Sigmoid colon (tissue), 4 donors: ENCODE measurements at regions not wholly inside any gene's neighbourhood (a gene's known extent, or its start where the extent isn't known, plus 50 kb on each side); places are given as distances from the start of the nearest gene placed in this dataset.

ENCODE experiments used
- EP300 ChIP-seq, 4 donors: sonication (generic); formaldehyde crosslinking; IDR thresholded peaks; one replicate each; pipeline ENCODE4 v1.6.1; 2017; ENCODE audit warnings: antibody characterized with exemption in 4 of 4
- TF ChIP-seq, protein P1 (sequence below), 4 experiments: fragments of 450-650 bp in 3 of 4; fragments of 200-600 bp in 1 of 4; IDR thresholded peaks; one replicate each; pipeline ENCODE4 v1.5.1; 2016 to 2019; ENCODE audit warnings: antibody characterized with exemption in 4 of 4, mild to moderate bottlenecking in 3 of 4, moderate library complexity in 2 of 4

DNA sequence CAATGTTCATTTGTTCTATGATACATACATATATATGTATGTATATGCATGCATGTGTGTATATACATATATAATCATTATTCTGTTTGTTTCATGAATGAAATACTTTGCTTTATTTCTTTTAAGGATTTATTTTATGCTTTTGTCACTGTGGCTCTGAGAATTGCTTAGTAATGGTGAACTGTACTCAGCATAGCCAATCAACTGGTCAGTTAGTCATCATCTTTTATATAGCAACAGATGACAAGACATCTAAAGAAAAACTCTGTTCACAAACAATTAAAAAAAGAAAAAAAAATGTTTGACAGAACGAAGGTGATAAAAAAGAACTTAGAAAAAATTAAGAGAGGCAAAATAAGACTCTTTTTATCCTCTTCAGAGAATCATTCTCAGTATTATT, 1440.3 kb downstream of the PCDH9 start:
- TF ChIP-seq, protein P1, sequence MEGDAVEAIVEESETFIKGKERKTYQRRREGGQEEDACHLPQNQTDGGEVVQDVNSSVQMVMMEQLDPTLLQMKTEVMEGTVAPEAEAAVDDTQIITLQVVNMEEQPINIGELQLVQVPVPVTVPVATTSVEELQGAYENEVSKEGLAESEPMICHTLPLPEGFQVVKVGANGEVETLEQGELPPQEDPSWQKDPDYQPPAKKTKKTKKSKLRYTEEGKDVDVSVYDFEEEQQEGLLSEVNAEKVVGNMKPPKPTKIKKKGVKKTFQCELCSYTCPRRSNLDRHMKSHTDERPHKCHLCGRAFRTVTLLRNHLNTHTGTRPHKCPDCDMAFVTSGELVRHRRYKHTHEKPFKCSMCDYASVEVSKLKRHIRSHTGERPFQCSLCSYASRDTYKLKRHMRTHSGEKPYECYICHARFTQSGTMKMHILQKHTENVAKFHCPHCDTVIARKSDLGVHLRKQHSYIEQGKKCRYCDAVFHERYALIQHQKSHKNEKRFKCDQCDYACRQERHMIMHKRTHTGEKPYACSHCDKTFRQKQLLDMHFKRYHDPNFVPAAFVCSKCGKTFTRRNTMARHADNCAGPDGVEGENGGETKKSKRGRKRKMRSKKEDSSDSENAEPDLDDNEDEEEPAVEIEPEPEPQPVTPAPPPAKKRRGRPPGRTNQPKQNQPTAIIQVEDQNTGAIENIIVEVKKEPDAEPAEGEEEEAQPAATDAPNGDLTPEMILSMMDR (IDR thresholded peaks at IDR 0.05) = no peak
- no peak for TF ChIP-seq EP300 (IDR thresholded peaks at IDR 0.05)
